RWPE1 (cell line): ENCODE measurements at regions not wholly inside any gene's neighbourhood (a gene's known extent, or its start where the extent isn't known, plus 50 kb on each side); places are given as distances from the start of the nearest gene placed in this dataset.

ENCODE experiments used
- CTCF ChIA-PET: fragments of 350-600 bp; sonication (Branson Sonifier 250); formaldehyde crosslinking; extraction: SDS; loops from one replicate; lab custom pipeline; 2021; lab: Yijun Ruan, JAX
- POLR2A ChIA-PET: fragments of 400-600 bp; formaldehyde crosslinking; extraction: SDS; loops from one replicate; lab custom pipeline; 2020; ENCODE audit warnings: antibody characterized with exemption; ENCODE audit not compliant: low non-redundant PET; lab: Yijun Ruan, JAX
- DNase-seq: peaks from one replicate; pipeline ENCODE4 v3.0.0; 2012; ENCODE audit warnings: low spot score
- H3K27ac ChIP-seq: fragments of 450-650 bp; 2 replicates; pipeline ENCODE4 v1.5.1; 2017
- CTCF ChIP-seq: fragments of 450-650 bp; conservative IDR thresholded peaks from 2 replicates; pipeline ENCODE4 v1.5.1; 2017; ENCODE audit warnings: low read depth, mild to moderate bottlenecking

- no peak overlapping the region for H3K27ac ChIP-seq
- TF ChIP-seq CTCF, result no peak
- ChIA-PET POLR2A (no interaction called here), CTCF (no interaction called here)
- no peak for DNase-seq
Measured at GRCh38 chr6:12555781-12556180, 160.8 kb upstream of the PHACTR1 start.

- ChIA-PET POLR2A (no interaction called here), CTCF (interaction anchor here (0.6 to 0.9 kb wide), 3 partner anchors 23 to 362 kb away, joined by 3 to 4 read pairs (median 3); no protein-coding TSS in a partner anchor)
- H3K27ac ChIP-seq, result no peak overlapping the region
- no peak for TF ChIP-seq CTCF
- DNase-seq, result no peak
Measured at GRCh38 chr6:12557765-12558164, 158.8 kb upstream of the PHACTR1 start.

- no peak for DNase-seq
- ChIA-PET CTCF (no interaction called here), POLR2A (no interaction called here)
- no peak overlapping the region for H3K27ac ChIP-seq
- TF ChIP-seq CTCF, result no peak
Measured at GRCh38 chr6:12560315-12560714, 156.3 kb upstream of the PHACTR1 start.

GRCh38 chr6:12566618-12567123 is 149.9 kb upstream of the PHACTR1 start:
- DNase-seq, result no peak
- CTCF ChIA-PET, result interaction anchor here (0.6 kb wide), 1 partner anchor 29 kb away, joined by 3 read pairs; no protein-coding TSS in a partner anchor
- POLR2A ChIA-PET, result no interaction called here
- TF ChIP-seq CTCF, result no peak
- H3K27ac ChIP-seq, result no peak overlapping the region

GRCh38 chr6:12567682-12568081 is 148.9 kb upstream of the PHACTR1 start:
- ChIA-PET CTCF (interaction anchor here (0.6 kb wide), 1 partner anchor 59 kb away, joined by 4 read pairs; no protein-coding TSS in a partner anchor), POLR2A (no interaction called here)
- no peak for TF ChIP-seq CTCF
- H3K27ac ChIP-seq, result no peak overlapping the region
- DNase-seq, result no peak

GRCh38 chr6:12569646-12570045 is 146.9 kb upstream of the PHACTR1 start:
- no peak for TF ChIP-seq CTCF
- ChIA-PET CTCF (interaction anchor here (0.6 to 0.8 kb wide), 3 partner anchors 8 to 142 kb away, joined by 3 to 4 read pairs (median 4); no protein-coding TSS in a partner anchor), POLR2A (no interaction called here)
- peak overlapping the region; percentile 75 for H3K27ac ChIP-seq
- no peak for DNase-seq
